Psoas muscle (tissue), 7 donors: ENCODE measurements at regions not wholly inside any gene's neighbourhood (a gene's known extent, or its start where the extent isn't known, plus 50 kb on each side); places are given as distances from the start of the nearest gene placed in this dataset.
"Not testable (repeated sequence)": the region's sequence is repeated elsewhere in the genome, so short reads cannot be mapped to it uniquely, and the experiment has no call there.

Experiments used
- ATAC-seq, 4 donors: fragments of 200-7000 bp; cut with Tn5 transposase; one replicate each; pipeline ENCODE4 v1.9.1; 2020; ENCODE audit warnings: moderate library complexity in 3 of 4, mild to moderate bottlenecking in 2 of 4
- DNase-seq, 2 donors: peaks; one replicate each; pipeline ENCODE4 v3.0.0-alpha.2; 2020
- H3K27ac ChIP-seq: fragments of 200-600 bp; one replicate; pipeline ENCODE4 v1.8.0; 2022
- H3K27me3 ChIP-seq, 3 donors: fragments of 200-600 bp in 1 of 3; one replicate each; pipeline versions ENCODE4 v1.6.1 to v1.8.0; 2013 to 2022; ENCODE audit warnings: low read length in 2 of 3, mild to moderate bottlenecking in 2 of 3, moderate library complexity in 1 of 3; ENCODE audit not compliant: insufficient read depth in 3 of 3
- H3K36me3 ChIP-seq, 2 donors: fragments of 200-600 bp in 1 of 2; one replicate each; pipeline versions ENCODE4 v1.6.1 to v1.8.0; 2013 to 2022; ENCODE audit warnings: low read depth in 1 of 2, mild to moderate bottlenecking in 1 of 2, moderate library complexity in 1 of 2; ENCODE audit not compliant: insufficient read depth in 1 of 2
- H3K4me1 ChIP-seq: fragments of 200-600 bp; one replicate; pipeline ENCODE4 v1.8.0; 2022
- H3K4me3 ChIP-seq: fragments of 200-600 bp; one replicate; pipeline ENCODE4 v1.8.0; 2022; ENCODE audit warnings: mild to moderate bottlenecking
- H3K9me3 ChIP-seq: fragments of 200-600 bp; one replicate; pipeline ENCODE4 v1.8.0; 2022
- CTCF ChIP-seq: fragments of 200-600 bp; IDR thresholded peaks from one replicate; pipeline ENCODE4 v1.8.0; 2022; ENCODE audit warnings: antibody characterized with exemption
- WGBS, 3 donors: extraction: QIAGEN DNeasy Blood & Tissue Kit; methylation state at CpG; one replicate each; pipeline versions ENCODE4 v1.1.6 to v1.1.7; 2013; 5-methylcytosine and 5-hydroxymethylcytosine counted together
- intact Hi-C, 2 donors: fragments of 100-400 bp; cut with DNase I; formaldehyde crosslinking; loops; one replicate each; pipeline versions ENCODE4 v1.11.0 to v1.14.2; 2022
- donor health status: healthy with polysubstance abuse.
- donor health status: DM: no; HTN: no; CAD: no; lungs with moderate emphysema.
- donor health status: Bipolar disorder and iron deficiency.
- donor health status: healthy.
- donor health status: DM: yes; HTN: yes; CAD: no.
- donor health status: DM: no; HTN: no; CAD: no.
- donor health status: DM: yes; HTN: yes; CAD: no.

GRCh38 chr12:25702553-25702952, 149.5 kb upstream of the LMNTD1 start:
- peaks cover 0 to 4% (median 4%) of the 10 kb centered on the region in 3 donors for H3K27me3 ChIP-seq
- WGBS, 3 donors: 75 to 87% (median 84%) methylated on average over 3 of the region's 3 CpGs
- intact Hi-C loops: no loop called here
- H3K27ac ChIP-seq: no peak overlapping the region
- TF ChIP-seq CTCF: no peak
- ATAC-seq (no peak), DNase-seq (no peak)
- H3K9me3 ChIP-seq: no peaks in the 10 kb centered on the region
- no peaks in the 10 kb centered on the region for H3K4me1 ChIP-seq
- H3K4me3 ChIP-seq: no peak overlapping the region
- no peaks in the 10 kb centered on the region for H3K36me3 ChIP-seq

- Histone ChIP-seq H3K4me3 (no peak overlapping the region), H3K9me3 (no peaks in the 10 kb centered on the region), H3K27ac (no peak overlapping the region), H3K36me3 (no peaks in the 10 kb centered on the region), H3K4me1 (no peaks in the 10 kb centered on the region), H3K27me3 (no peaks in the 10 kb centered on the region)
- 0% methylated on average over 1 of the region's 1 CpG for WGBS, 3 donors
- DNase-seq (no peak), ATAC-seq (no peak)
- TF ChIP-seq CTCF: no peak
- intact Hi-C loops: no loop called here
Measured at GRCh38 chr12:25705261-25705660, 152.2 kb upstream of the LMNTD1 start.

GRCh38 chr12:25706646-25707045, 153.6 kb upstream of the LMNTD1 start:
- H3K27ac ChIP-seq, H3K27me3 ChIP-seq, H3K4me3 ChIP-seq, DNase-seq, H3K9me3 ChIP-seq, H3K4me1 ChIP-seq, intact Hi-C loops, H3K36me3 ChIP-seq, ATAC-seq: not testable (repeated sequence)

GRCh38 chr12:25707056-25707455, 154.0 kb upstream of the LMNTD1 start:
- Histone ChIP-seq H3K4me1 (no peaks in the 10 kb centered on the region), H3K27me3 (no peaks in the 10 kb centered on the region), H3K27ac (no peak overlapping the region), H3K36me3 (no peaks in the 10 kb centered on the region), H3K4me3 (no peak overlapping the region), H3K9me3 (no peaks in the 10 kb centered on the region)
- DNase-seq: no peak
- TF ChIP-seq CTCF: no peak
- intact Hi-C loops: no loop called here
- no peak for ATAC-seq

- H3K27ac ChIP-seq: no peak overlapping the region
- intact Hi-C loops: no loop called here
- no peak for ATAC-seq
- no peak for DNase-seq
- H3K27me3 ChIP-seq: no peaks in the 10 kb centered on the region
- TF ChIP-seq CTCF: no peak
- H3K9me3 ChIP-seq: no peaks in the 10 kb centered on the region
- H3K36me3 ChIP-seq: no peaks in the 10 kb centered on the region
- H3K4me3 ChIP-seq: no peak overlapping the region
- WGBS, 3 donors: 69 to 80% (median 75%) methylated on average over 2 of the region's 2 CpGs
- no peaks in the 10 kb centered on the region for H3K4me1 ChIP-seq
Measured at GRCh38 chr12:25708661-25709060, 155.6 kb upstream of the LMNTD1 start.
